Stimulated activated naive CD4-positive, alpha-beta T cell treated with Interleukin-2 at 50 U/mL for 16 hours (primary cell): ENCODE measurements at regions not wholly inside any gene's neighbourhood (a gene's known extent, or its start where the extent isn't known, plus 50 kb on each side); places are given as distances from the start of the nearest gene placed in this dataset.

ENCODE experiments used
- DNase-seq: peaks from one replicate; lab custom pipeline; 2025; lab: John Stamatoyannopoulos, UW

DNA sequence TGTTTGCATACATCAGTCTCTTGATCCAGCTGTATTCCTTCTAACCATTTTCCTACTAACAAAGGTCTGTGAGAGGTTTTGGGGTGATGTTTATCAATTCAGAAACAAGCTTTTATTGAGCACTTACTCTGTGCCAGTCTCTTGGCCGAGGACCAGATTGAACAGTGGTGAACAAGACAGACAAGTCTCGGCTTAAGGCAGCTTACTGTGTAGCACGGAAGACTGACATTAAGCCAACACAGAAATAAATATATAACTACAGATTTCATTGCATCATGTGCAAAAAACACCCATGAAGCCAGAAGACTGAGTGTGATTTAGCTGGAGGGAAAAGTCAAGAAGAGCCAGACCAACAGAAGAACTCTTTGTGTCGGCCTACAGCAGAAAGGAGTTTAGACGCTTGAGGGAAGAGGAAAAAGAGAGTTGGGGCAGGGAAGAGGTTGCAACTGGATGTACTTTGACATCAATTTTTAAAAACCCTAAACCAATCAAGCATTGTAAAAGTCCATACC lies 549.6 kb upstream of the CITED2 start:
- DNase-seq = no peak

DNA sequence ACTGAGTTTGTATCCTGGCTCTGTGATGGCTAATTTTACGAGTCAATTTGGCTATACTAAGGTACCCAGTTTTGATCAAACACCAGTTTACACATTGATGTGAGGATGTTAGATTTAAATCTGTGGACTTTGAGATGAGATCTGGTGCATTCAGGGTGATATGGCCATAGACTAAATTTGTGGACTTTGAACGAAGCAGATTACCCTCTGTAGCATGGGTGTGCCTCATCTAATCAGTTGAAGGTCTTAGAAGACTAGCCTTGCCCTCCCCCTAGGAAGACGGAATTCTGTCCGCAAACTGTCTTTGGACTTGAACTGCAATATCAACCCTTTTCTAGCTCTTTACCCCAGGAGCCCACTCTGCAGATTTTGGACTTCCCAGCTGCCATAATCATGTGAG lies 547.8 kb upstream of the CITED2 start:
- DNase-seq = no peak

DNA sequence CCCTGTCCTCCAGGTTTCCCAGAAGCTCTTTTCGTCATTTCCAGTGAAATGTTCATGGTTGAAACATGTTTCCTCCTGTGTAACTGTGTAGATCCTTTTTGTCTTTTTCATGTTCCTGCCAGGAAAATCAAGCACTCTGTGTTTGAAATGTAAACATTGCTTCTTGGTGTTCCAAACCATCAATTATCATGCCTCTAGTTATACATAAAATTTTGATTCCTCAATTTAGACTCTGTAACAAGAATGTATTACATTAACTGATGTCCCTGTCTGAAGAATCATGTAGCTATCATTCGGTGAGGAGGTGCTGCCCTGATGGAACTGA lies 546.3 kb upstream of the CITED2 start:
- DNase-seq = no peak

DNA sequence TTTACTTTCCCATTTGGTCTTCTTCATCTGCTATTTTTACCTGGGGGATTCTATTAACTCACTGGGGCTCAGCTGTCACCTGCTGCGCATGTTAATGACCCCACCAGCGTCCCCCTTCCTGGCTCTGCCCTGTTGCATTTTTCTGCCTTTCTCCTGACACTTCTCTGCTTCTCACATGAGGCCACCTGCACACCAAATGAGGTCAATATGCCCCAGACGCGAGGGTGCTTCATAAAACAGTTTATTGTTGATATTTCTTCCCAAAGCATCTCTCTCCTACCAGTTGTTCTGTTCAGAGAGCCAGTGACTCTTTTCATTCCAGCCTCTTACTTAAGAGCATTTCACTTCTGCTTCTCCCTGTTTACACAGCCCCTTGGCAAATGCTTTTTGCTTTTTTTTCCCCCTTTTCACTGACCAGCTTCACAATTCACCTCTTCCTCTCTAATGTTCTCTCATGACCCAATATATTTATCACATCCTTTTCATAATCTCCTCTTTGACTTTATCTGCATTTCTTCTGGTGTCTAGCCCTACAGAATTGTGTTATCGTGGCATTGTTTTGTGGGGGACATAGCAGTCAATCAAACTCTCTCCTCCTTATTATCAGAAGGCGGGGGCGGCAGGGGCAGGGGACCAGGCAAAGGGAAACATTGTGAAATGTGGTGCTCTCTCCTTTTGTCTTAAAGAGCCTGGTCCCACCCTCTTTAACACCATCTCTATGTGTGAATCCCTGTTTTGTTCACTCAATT lies 545.8 kb upstream of the CITED2 start:
- no peak for DNase-seq

DNA sequence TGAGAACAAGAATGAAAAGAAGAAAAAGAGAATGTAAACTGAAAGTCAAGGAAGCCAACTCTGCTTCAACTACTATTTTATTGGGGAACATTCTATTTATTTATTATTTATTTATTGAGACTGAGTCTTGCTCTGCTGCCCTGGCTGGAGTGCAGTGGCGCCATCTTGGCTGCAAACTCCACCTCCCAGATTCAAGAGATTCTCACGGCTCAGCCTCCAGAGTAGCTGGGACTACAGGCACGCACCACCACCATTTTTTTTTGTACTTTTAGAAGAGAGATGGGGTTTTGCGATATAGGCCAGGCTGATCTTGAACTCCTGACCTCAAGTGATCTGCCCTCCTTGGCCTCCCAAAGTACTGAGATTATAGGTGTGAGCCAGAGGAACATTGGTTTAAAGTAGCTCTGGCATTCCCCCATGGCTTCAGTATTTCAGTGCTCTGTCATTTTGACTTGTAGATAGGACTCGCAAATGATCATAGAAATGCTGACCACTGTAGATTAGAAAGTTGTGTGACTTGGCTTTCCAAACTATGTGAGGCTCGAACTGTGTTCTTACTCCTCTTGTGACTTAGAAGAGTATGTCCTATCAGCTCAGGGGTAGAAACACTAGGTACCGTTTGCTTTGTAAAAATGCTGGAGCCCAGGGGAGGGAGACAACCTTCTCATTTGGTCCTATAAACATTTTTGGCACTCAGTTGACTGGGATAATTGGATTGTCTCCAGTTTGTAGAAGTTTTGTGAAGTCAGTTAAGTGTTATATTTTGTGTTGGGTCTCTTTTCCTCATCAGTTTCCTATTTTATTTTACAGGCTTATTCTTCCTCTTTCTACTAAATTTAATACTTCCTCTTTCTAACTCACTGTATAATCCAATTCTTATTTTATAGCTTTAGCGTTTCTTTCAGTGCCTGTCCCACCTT lies 544.9 kb upstream of the CITED2 start:
- no peak for DNase-seq

DNA sequence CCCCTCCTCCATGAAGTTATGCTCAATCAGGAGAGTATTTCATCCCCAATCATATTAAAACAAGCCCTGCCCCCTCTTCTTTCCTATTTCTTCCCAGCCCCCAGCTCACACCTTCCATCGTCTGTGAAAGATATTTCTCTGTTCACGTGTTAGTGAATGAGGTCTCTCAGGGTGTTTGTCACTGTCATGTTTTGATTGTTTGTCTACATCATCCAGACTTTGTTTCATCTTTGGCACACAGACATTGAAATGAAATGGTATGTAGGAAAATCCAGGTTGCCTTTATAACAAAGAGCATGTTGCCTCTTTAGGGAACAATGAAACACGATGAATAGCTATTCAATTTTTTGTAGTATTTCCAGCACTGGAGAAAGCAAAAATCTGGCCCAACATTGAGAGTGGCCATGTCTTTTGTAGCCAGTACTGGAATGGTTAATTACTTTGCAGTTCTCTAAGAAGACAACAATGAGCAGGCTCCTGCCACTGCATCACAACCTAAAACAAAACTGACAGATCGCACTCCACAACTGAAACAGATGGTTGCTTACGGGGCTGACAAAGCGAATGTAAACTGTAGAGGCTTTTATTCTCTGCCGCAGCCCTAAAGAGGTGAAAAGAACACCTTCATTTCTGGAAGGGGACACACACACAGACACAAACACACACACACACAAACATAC lies 543.6 kb upstream of the CITED2 start:
- DNase-seq = no peak

DNA sequence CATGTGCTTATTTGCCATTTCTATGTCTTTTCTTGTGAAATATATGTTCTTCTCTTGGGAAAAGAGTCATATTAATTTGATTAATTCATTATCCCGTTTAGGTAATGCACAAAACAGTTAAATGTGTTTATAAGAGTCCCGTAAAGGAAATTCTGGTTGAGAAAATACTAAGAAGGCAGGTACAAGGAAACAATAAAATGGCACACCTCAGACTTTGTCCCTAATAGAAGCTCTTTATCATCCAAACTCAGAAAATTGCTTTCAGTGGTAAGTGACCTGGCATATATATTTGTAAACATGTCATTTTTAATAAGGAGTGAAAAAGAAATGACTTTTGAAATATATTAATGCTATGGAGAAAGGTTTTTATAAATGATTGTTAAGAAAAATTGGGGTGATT lies 540.5 kb upstream of the CITED2 start:
- no peak for DNase-seq

DNA sequence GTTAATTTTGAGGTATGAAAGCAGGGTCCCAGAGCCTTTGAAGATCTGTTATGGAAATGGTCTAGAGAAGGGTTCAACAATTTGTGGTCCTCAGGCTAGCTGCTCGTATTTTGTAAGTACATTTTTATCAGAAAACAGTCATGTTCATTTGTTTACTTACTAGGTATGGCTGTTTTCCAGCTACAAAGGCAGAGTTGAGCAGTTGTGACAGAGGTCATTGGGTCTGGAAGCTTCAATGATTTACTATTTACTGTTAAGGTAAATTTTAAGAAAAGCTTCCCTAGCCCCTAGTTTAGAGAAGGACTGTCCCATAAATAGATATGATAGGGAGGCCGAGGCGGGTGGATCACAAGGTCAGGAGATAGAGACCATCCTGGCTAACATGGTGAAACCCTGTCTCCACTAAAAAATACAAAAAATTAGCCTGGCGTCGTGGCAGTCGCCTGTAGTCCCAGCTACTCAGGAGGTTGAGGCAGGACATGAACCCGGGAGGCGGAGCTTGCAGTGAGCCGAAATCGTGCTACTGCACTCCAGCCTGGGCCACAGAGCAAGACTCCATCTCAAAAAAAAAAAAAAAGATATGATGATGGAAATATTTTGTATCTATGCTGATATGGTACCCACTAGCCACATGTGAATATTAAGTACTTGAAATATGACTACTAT lies 538.4 kb upstream of the CITED2 start:
- DNase-seq = no peak

DNA sequence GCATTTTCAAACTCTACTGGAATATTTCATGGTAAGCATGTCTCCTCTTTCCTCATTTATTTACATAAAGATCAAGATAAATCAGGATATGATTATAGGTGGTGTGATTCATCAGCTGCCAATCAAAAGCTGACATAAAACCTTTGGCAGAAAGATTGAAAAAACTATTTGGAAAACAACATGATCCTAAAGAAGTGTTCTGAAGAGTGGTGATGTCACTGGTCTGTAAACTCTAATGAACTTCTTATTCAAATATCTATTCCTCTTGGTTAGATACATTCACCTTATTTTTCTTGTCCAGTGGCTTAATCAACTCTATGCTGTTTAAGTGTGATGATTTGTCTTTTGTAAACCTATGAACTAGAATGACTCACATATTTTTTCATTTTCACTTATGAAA lies 535.5 kb upstream of the CITED2 start:
- DNase-seq = no peak

DNA sequence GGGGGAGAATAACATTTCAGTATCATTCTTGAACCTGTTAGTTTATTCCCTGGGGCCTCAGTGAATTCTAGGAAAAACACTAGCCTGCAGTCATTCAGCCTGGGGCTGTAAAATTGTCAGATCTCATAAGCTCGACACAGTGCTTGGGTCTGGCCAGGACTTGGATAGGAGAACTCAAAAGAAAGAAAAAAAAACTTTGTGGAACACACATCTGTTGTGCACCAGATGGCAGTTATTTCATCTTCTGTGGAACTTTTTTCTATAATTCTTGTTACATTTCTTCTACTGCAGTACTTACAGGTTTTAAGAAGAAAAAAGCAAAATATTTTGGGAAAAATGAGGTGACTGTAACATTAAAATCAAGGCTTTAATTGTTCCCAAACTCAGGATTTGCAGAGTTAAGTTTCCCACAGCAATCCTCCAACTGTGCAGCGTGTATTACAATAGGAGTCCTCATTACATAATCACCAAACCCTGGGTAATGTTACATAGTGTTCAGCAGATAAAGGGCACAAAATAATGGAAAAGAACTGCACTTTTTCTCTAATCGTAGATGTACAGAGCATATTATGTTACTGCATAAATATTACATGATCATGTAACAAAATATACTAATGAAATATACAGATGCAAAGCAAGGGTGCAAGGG lies 531.1 kb upstream of the CITED2 start:
- DNase-seq = no peak

DNA sequence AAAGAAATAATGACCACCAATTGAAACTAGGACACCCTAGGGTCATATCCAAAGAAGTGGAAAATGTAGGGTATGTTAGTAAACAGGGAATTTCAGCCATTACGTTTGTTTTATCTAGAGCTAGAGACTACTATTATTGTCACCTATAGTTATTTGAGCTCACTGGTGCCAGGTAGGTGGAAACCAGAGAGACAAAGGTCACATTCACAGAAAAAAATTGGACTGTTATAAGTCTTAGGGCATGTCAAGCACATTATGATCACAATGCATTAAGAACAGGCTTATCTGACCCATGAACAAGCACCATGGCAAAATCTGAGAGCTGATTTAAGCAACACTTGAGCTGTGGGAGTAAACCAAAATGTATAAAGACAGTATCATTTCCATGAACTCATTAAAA lies 530.1 kb upstream of the CITED2 start:
- DNase-seq = no peak

DNA sequence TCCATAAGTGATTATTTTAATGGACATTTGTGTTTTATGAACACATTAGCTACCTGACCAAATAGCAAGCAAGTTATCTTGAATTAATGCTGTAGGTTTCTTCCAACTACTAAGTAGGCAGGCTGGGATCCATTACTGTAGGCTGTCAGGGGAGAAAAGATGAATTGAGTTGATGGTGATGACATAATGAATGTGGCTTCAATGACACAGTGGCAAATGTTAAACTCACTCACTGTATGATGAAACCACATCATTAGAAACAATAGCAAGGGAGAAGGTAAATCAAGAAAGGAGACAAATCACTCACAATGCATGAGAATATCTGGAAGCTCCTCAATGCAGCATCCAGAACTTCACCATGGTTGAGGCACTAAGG lies 529.7 kb upstream of the CITED2 start:
- DNase-seq = no peak

DNA sequence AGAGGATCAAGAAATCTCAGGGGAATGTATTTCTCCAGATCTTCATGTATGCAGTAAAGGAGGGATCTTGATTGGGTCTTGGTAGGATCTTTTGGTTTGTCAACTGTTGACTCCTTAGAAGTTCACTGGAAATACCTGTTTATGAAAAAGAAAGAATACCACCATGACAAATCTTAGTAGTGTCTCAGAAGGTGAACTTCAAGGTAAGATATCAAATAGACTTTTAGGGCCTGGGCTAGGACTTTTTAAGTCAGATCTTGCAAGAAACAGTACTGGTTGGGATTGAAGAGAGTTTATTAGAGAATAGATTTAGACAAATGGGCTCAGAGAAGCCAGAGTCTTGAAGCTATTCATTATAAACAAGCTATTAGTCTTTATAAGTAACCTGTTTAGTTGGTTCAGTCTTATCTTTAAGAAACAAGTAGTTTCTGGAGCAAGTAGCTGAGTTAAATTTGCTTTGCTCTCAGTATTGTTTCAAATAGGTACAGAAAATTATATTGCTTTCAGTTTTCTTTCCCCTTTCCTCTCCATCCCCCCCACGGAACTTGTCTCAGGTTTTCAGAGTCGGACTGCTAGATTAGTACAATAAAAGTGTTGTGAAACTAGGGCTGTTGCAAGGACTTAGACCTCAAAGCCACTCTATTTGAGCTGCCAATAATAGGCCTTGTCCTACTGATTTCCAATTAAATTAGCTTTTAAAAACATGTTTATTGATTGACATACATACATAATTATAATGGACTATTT lies 529.1 kb upstream of the CITED2 start:
- no peak for DNase-seq

DNA sequence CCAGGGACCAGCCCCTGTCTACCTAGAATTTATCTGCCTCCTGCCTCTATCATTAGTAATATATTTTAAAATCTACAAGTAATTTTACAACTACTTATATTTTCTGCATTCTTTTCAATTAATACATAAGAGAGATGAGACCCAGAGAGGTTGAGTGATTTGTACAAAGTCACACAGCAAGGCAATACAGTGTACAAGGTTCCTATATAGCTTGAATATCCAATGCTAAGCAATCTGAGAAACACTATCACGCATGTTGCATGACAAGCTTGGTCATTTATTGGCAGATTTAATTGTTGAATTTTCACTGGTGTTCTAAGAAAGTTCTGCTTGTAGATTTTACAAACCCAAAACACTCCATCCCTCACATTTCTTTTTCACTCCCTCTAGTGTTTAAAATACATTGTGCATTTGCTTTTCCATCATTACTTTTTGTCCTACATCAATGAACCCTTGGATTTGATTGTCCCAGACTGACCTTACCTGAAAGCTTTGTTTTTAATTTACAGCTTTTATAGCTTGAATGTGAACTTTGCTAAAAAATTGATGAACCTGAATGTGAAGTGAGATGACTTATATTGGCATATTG lies 520.9 kb upstream of the CITED2 start:
- no peak for DNase-seq

DNA sequence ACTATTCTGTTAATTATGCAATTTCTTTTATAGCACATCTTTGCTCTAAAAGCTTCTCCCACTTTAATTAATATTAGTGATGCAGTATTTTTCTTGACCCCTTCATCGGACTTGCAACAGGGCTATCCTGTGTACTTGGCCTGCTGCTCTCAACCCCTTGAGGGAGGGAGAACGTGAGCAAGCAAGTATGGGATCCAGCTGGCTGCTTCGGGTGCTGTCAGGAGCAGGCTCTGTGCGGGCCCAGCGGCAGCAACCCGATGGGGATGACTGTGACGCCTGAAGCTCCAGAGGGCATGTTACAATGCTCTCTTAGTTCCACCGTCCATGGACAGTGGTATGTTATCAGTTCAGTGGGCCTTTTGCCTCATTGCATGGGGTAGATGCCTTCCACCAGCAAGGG lies 519.8 kb upstream of the CITED2 start:
- no peak for DNase-seq

DNA sequence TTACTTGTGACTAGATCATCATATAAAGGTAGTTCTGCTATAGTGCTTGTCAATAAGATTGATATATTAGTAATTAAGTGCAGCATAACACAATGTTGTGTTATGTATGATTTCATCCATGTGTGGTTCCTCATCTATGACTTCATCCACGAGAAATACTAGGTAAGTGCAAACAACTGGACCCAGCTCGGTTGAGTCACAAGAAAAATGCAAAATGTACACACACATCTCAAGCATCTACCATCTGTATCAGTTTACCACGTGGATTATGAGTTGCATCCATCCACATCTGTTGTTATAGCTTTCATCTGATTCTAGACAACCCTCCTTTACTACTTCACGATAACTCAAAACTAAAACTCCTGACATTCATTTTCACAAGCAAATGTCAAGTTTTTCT lies 517.0 kb upstream of the CITED2 start:
- DNase-seq = no peak

DNA sequence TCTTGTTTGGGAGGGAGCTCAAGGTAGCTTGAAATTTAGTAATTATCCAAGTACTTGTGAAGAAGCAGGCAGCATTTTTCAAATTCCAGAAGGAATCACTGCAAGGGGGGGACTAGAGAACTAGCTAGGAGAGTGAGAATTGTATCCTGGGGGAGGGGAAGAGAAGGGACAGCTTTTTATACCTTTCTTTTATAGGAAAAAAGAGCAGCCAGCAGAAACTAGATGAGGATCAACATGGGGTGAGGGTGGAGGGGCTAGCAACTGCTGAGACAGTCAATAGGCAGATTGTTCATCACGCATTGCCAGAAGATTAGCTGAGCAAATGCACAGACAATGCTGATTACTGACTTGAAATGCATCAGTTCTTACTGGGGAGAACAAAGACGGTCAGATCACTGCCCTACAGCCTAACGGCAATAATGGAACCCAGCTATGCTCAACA lies 514.3 kb upstream of the CITED2 start:
- DNase-seq = no peak

DNA sequence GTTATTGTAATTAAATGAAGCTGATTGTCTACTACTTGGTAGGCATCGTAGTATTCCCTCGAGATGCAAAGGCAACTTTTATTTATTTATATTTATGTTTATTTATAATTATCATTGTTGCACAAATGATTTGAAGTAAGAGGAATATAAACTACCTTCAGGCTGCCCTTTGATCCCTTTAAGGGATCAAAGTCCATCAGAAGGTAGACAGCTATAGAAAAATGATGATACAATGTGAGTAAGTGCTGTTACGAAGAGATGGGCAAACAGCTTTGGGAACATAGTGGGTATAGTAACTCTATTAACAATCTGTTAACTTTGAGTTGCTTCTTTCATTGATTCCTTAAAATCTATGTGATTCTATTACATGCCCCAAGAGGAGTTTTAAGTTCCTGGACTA lies 512.8 kb upstream of the CITED2 start:
- DNase-seq = no peak

DNA sequence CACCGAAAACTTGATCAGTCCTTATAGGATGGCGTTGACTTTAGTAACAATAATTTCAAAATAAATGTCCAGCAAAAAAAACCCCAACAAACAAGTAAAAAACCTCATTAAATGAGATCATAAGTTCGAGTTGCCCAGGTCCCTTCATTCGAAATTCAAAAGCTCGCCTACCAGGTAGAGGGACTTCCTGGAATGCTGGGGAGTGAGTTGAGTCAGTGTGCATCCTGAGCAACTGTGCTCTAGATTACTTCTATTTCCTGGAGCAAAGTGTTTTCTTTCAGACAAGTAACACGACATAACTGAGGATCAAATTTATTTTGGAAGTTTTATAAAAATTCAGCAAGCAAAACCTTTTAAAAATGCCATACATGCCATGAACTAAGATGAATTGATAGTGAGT lies 511.9 kb upstream of the CITED2 start:
- DNase-seq = no peak

DNA sequence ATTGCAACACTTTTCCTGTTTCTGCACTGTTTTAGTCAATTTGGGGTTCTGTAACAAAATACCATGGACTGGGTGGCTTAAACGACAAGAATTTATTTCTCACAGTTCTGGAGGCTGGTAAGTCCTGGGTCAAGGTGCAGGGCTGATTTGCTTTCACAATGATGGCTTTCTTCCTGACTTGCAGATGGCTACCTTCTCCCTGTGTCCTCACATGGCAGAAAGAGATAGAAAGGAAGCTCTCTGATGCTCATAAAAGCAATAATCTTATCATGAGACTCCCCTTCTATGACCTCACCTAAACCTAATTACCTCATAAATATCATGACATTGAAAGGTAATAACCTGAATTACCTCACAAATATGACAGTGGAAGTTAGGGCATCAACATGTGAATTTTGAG lies 511.5 kb upstream of the CITED2 start:
- DNase-seq = no peak

DNA sequence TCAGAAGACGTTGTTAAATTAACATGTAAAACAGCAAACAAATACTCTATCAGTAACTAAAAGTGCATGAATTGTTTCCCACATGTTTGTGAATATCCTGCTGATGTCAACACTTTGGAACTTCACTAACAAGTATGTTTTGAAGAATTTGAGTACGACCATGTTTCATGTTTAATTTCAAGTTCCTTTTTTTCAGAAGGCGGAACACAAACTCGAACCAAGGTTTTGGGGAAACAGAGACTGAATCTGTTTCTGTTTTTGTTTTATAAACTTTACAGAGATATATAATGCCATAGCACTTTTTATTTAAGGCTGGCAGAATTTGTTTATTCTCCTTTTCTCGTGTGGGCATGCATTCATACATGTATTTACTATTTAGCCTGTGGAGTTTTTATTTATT lies 509.3 kb upstream of the CITED2 start:
- no peak for DNase-seq
